ENCODE measurements at regions not wholly inside any gene's neighbourhood (a gene's known extent, or its start where the extent isn't known, plus 50 kb on each side); places are given as distances from the start of the nearest gene placed in this dataset.
"Not testable (repeated sequence)": the region's sequence is repeated elsewhere in the genome, so short reads cannot be mapped to it uniquely, and the experiment has no call there.

DNA sequence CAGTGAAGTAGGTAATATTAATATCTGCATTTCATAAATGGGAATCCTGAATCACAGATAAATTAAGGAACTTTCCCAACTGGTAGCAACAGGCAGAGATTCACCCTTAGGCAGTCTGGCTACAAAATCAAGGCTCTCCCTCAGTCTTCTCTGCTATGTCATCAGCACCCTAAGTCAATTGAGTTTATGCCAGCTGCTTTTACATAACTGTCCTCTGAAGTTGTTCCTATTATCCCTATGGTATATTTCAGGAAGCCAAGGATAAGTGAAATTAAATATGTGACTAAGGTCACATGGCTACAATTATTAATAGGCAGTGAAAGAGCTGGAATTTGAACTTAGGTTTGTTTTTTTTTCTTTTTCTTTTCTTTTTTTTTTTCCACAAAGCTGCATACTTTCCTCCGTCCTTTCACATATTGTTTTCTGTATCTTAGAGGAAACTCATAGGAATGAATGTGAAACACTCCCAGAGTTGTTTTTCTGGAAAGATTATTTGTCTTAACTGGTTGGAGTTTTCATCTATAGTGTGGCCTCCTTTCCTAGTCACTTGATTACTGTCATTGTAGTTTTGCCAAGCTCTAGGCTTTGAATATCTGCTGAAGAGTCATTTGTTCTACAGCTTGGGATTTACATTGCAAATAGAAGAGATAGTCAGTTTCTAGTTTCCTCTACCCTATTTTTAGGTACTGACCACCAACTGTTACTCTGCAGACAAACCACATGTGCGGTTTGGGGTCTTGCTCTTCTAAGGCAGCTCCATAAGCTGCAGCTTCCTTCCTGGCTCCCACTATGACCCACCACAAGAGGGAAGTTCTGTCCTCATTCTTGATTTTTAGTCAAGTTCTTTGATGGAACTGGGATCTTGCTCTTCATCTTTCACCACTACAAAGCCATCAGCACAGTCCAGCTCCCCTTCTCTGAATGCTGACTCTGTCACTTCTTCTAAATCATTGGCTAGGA is 338.0 kb upstream of the KIAA1217 start:
- DNase-seq (ENCODE audit: low read depth), result no peak

- DNase-seq (ENCODE audit: low read depth), result no peak
These were observed 336.6 kb upstream of the KIAA1217 start for GRCh38 chr10:23872290-23872689.

- no peak for DNase-seq (ENCODE audit: low read depth)
These were observed 331.1 kb upstream of the KIAA1217 start for GRCh38 chr10:23877791-23878320.

DNA sequence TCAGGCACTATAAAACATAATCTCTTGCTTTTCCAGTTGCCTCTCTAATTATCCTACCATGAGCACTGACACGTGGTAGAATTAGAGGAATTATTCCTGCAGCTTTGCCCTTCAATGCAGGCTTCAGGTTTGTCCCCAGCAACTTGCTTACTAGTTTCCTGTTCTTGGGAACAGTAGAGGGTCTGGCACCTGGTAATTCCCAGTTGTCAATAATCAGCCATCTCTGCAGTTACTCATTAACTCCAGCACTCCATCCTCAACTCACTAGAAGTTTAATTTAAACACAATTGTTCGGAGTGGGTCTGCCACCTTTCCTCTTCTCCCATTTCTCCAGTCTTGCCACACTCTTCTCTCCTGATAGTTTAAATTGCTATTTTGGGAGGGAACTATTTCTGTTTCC is 324.3 kb upstream of the KIAA1217 start:
- DNase-seq (ENCODE audit: low read depth), result no peak

- DNase-seq (ENCODE audit: low read depth), result no peak
These were observed 323.1 kb upstream of the KIAA1217 start for GRCh38 chr10:23885853-23886252.

DNA sequence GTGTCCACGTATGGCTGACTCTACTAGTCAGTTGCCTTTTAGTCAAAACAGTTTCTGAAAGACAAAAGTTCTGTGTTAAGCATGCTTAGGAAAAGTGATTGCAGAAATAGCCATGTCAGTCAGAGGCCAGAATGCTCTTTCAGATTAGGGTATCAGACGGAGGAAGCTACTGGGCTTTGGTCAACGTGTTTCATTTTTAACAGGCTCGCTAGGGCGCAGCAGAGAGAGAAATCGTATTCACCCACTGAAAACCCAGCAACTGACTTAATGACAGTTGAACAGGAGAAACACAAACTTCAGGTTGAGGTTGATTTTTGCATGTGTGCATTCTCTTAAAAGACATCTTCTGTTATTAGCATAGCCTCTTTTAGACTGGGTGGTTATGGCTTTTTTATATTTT is 322.6 kb upstream of the KIAA1217 start:
- DNase-seq (ENCODE audit: low read depth), result no peak

DNA sequence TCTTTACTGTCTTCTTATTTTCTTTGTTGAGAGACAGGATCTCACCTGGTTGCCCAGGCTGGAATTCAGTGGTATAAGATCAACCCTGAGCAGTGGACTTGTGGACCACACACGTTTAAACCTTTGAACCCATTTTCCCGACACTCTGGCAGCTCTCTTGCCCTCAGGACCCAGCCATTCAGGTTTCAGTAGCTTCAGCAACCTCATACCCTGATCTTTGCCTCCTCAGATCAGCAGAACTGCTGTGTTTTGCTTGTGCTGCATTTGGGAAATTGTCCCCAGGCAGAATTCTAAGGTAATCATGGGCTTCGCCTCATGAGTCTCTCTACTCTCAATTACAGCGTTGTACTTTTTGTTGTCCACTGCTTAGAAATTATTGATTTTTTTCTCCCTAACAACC is 317.6 kb upstream of the KIAA1217 start:
- DNase-seq (ENCODE audit: low read depth), result no peak

DNA sequence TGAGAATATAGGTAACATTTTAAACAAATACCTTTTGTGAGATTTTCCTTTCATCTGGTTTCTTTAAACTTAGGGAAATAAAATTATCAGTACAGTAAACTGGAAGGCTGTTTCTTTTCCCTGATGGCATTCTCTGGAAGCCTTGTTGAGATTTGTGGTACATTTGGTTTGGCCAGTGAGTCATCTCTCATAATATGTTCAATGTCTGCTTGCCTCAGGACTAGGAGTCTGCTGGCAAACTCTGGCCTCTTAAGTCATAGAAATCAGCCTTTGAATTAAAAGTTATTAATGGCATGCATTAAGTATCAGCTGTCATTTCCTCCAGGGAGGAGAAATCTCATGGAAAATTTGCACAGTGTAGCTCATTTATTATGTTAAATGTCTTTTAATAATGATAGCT is 316.6 kb upstream of the KIAA1217 start:
- DNase-seq (ENCODE audit: low read depth), result no peak

DNA sequence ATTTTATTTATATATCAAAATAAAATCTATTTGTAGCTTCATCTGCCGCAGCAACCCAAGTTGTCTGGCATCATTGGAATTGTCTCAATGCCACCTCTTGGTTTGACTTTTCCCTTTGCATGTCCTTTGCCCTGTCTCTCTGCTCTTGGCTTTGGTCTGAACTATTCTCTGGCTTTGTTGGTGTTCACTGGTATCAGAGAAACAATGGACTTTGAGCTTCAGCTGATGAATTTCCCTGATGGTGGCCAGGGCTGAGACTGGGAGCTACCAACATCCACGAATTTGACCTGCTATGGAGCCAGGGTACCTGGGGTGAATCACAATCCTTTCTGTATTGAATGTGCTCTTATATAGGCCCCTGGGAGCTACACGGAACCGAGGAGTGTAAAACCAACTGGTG is 311.7 kb upstream of the KIAA1217 start:
- DNase-seq (ENCODE audit: low read depth), result no peak

DNA sequence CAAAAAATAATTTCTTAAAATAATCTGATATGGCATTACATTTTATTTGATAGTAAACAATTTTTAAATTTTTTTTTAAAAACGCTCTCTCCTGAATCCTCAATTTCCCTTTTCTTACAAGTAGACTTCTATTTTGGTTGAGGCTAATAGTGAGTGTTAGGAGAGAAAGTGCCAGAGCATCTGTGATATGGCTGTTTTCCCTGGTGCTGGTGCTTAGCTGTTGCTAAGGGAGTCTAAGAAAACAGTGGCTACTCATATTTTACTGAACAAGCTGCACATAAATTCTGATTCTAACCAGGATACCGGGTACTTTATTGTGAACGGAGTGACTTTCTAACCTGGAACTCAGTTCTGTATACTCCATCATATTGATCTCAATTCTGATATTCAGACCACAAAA is 311.1 kb upstream of the KIAA1217 start:
- no peak for DNase-seq (ENCODE audit: low read depth)

- DNase-seq (ENCODE audit: low read depth), result no peak
These were observed 309.8 kb upstream of the KIAA1217 start for GRCh38 chr10:23899166-23899565.

DNA sequence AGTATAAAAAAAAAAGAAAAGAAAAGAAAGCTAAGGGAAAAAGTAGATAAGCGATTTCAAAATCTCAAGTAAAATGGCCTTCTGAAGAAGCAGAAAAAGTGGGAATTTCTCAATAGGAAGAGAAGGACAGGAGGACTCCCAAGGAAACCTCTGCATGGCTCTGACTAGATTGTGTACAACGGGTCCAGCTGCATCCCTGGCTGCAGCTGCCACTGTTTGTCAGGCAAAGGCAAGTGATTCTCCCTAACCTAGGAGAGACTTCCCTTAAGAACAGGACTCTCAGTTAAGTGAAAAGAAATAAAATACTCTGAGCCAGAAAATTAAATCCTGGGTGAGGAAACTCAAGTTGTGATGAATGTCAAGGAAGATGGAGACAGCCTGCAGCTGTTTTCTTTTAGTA is 298.6 kb upstream of the KIAA1217 start:
- DNase-seq (ENCODE audit: low read depth), result no peak

GRCh38 chr10:23912884-23913404 is 296.0 kb upstream of the KIAA1217 start:
- DNase-seq (ENCODE audit: low read depth), result no peak

DNA sequence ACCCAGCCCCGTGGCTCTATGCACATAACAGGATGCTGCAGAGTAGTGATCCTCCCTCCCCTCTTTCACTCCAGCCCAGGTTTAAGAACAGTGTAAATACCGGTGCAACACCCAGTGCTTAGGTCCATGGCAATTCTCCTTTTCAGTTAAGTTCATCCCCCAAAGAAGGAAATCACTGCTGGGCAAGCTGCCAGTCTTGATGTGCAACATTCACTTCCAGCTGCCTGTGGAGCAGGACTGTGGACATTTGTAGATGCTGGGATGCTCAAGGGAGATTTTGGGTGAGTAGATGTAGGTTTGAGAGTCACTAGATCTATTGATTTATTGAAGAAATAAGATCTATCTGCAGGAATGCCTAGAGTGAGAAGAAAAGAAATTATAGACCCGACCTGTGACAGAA is 294.3 kb upstream of the KIAA1217 start:
- no peak for DNase-seq (ENCODE audit: low read depth)

DNA sequence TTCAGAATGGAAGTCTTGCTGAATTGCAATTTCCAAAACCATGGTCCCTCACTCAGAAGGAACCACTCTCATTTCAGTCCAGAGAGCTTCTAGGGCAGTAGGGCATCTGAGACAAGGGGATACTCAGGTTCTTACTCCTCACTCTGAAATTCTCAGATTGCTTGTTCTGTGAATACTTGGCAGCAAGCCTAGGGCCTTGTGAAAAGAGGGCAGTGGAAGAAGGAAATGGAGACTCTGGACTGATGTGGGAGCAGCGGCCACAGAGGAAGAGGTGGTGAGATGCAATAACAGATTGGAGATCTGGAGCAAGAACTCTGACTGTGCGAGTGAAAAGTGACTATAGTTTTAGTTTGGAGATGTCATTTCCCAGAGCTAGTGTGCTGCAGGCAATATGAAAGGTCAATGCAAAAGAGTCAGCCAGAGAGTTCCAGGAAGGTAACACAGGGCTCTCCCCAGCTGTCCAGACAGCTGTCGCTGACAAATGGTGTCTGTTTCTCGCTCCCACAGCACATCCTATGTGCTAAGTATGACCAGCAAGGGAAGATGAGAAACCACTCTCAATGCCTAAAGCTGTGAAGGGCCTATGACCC is 291.6 kb upstream of the KIAA1217 start:
- no peak for DNase-seq (ENCODE audit: low read depth)

GRCh38 chr10:23918090-23918723 is 290.7 kb upstream of the KIAA1217 start:
- DNase-seq (ENCODE audit: low read depth), result no peak

DNA sequence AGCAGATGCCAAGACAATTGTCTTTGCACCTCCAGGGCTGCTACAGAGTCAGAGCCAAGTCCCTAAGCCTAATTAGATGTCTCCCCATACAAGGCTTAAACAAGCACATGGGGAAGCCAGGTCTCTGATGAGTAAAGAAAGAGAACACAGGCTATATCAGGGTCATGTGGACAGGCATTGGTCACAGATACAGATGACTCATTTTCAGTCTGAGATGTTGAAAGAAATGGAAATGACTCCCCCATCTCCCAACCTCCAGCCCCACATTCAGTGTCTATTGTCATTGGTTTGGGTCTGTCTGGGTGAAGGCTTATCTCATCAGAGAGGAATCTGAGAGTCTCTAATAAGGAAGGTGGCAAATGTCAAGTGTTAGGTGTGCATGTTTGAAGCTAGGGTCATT is 290.1 kb upstream of the KIAA1217 start:
- no peak for DNase-seq (ENCODE audit: low read depth)

DNA sequence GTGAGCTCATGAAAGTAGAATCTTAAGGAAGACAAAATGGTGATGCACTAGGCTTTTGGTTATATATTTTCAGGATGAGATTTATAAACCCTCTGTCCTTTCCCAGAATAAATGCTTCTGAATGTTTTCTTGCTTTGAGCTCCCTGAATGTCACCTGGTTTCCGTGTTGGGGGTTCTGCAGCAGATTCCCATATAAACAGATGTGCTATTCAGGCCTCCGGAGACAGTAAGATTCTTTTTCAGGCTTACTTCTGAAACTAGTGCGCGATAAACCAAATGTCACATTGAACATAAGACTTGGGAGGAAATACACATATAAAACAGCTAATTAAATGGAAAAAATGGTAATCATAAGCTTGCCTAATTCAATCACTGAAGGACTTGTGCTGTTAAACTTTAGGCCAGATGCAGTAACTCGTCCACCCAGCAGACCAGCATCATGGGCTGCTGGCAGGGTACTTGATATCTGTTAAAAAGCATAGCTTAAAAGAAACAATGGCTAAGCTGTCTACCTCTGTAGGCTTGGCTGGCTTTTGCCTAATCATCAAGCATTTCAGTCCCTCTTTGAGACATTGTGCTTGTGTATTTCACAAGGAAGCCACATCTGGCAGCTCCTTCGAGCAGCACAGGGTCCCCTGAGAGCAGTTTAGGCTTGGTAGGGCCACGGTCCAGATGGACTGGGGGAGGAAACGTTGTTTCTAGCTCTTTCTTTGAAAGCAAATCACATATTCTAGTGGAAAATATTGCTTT is 281.2 kb upstream of the KIAA1217 start:
- DNase-seq (ENCODE audit: low read depth), result no peak

GRCh38 chr10:23934023-23934422 is 274.9 kb upstream of the KIAA1217 start:
- not testable (repeated sequence) for DNase-seq (ENCODE audit: low read depth)

GRCh38 chr10:23945845-23946244 is 263.1 kb upstream of the KIAA1217 start:
- DNase-seq (ENCODE audit: low read depth), result no peak

DNA sequence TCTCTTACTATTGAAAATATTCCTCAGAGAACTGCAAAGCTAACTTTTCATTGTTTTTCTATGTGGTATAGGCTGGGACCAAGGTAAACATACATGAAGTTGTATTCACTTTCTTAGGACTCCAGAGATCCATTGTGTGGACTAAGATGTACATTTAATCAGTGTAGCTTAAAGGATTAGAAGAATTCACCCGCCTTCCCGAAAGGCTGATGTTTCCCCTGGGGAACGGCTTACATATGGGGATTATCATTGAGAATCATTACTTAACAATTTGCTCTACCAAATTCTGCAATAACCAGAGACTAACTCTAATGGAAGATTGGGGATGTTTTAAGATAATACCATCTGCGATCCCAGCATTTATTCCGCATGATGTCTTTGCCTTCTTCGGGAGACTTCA is 257.1 kb upstream of the KIAA1217 start:
- DNase-seq (ENCODE audit: low read depth), result no peak

Measured in stromal cell of bone marrow (primary cell).